ENCODE measurements at regions not wholly inside any gene's neighbourhood (a gene's known extent, or its start where the extent isn't known, plus 50 kb on each side); places are given as distances from the start of the nearest gene placed in this dataset.

DNA sequence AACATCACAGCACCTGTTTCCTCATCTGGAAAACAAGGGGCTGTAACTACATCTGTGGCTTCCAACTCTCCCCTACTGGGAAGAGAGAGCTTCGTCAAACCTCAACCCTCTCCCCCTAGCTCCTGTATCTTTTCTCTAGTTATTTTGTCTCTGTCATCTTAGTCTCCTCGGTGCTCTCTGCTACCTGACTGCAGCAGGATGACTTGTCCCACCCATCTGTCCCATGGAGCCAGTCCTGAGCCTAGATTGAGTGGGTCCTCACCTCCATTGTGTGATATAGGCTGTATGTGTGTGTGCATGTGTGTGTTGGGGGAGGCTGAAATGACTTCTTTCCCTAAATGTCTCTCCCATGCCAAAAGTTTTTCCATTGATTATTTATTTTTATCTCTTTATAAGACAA lies 177.3 kb downstream of the EMP1 start:
- TF ChIP-seq, protein P1, sequence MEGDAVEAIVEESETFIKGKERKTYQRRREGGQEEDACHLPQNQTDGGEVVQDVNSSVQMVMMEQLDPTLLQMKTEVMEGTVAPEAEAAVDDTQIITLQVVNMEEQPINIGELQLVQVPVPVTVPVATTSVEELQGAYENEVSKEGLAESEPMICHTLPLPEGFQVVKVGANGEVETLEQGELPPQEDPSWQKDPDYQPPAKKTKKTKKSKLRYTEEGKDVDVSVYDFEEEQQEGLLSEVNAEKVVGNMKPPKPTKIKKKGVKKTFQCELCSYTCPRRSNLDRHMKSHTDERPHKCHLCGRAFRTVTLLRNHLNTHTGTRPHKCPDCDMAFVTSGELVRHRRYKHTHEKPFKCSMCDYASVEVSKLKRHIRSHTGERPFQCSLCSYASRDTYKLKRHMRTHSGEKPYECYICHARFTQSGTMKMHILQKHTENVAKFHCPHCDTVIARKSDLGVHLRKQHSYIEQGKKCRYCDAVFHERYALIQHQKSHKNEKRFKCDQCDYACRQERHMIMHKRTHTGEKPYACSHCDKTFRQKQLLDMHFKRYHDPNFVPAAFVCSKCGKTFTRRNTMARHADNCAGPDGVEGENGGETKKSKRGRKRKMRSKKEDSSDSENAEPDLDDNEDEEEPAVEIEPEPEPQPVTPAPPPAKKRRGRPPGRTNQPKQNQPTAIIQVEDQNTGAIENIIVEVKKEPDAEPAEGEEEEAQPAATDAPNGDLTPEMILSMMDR (IDR thresholded peaks at IDR 0.05; ENCODE audit: control extremely low read depth, extremely low read depth, low read depth, missing control alignments): no peak
- DNase-seq (ENCODE audit: extremely low spot score): no peak
- ChIA-PET CTCF (interaction anchor here (1.4 to 4.0 kb wide), 2 partner anchors 12 to 32 kb away, joined by 6 to 27 read pairs; no protein-coding TSS in a partner anchor), POLR2A (no interaction called here)

DNA sequence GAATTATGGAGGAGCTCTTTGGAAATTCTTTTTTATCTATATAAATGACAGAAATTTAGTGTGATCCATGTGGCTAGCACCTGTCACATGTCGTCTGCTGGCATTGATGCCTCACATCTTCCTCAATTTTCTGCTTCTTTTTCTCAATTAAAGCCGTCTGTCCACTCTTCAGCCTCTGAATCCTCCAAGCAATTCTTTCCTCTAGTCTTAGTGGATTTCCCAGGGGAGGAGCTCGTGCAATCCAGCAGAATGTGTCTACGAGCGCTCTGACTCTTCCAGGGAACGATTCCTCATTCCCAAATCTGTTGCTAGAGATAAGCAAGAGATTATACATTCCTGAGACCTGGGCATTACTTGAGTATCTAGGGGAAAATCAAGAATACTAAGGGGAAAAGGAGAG lies 176.6 kb downstream of the EMP1 start:
- POLR2A ChIA-PET: no interaction called here
- TF ChIP-seq, protein P1 (IDR thresholded peaks at IDR 0.05; ENCODE audit: control extremely low read depth, extremely low read depth, low read depth, missing control alignments): no peak

DNA sequence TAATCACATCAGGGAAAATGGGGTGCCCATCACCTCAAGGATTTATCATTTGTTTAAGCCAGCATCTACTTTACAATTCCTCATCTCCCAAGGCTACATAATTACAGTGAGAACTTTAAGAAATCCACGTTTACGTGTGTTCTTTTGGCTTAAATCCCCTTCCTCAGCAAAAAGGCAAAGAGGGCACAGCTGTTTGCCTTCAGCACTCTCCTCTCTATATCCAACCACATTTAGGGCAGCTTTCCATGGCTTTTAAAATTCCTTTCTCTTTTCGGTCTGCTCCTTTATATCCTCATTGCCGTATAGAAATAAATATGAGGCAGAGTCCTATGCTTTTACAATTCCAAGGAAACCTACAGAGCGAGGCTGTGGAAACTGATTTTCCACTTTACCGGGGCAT lies 175.9 kb downstream of the EMP1 start:
- ChIA-PET CTCF (interaction anchor here (4.0 kb wide), 1 partner anchor 10 kb away, joined by 27 read pairs; no protein-coding TSS in a partner anchor), POLR2A (no interaction called here)
- no peak for DNase-seq (ENCODE audit: extremely low spot score)

More for the DNA sequence above, 176.6 kb downstream of the EMP1 start:
- CTCF ChIA-PET: interaction anchor here (1.4 to 4.0 kb wide), 2 partner anchors 11 to 33 kb away, joined by 6 to 27 read pairs; no protein-coding TSS in a partner anchor
- DNase-seq (ENCODE audit: extremely low spot score): no peak

DNA sequence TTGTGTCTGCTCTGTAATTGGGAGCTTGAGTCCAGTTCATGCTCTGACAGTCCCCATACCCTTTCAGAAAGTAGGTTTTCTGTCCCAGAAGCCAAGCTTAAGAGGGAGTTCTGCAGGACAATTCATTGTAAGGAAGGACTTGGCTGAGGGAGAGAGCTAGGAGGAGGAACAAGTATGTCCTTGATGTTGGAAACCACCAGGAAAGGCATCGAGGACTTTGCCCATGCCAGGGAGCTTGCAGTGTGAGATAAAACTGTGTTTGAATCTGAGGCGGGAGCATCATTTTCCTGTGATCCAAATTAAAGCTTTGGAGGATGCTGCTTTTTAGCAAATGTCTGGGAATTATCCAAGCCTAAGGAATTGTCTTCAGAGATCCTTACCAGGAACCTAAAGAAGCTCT lies 175.3 kb downstream of the EMP1 start:
- CTCF ChIA-PET: interaction anchor here (1.0 to 4.0 kb wide), 3 partner anchors 8 to 163 kb away, joined by 4 to 27 read pairs (median 6); no protein-coding TSS in a partner anchor
- TF ChIP-seq, protein P1 (IDR thresholded peaks at IDR 0.05; ENCODE audit: control extremely low read depth, extremely low read depth, low read depth, missing control alignments): no peak
- no peak for DNase-seq (ENCODE audit: extremely low spot score)
- POLR2A ChIA-PET: no interaction called here

More for the DNA sequence above, 175.9 kb downstream of the EMP1 start:
- TF ChIP-seq, protein P1 (IDR thresholded peaks at IDR 0.05; ENCODE audit: control extremely low read depth, extremely low read depth, low read depth, missing control alignments): no peak

DNA sequence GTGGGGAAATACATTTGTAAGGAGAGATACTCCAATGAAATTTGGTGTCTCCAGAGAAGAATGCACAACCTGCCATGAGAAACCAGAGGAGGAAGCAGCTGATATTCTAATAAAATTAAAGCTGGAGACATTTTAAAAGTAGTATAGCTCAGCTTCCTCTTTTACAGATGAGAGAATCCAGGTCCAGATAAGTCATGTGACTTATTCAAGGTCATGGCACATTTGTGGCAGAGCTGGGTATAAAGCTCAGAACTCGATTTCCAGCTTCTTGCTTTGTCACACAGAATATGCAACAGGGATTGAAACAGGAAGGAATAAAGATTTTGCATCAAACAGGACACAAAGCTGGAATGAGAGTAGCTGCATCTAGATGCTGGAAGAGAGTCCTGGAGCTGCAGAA lies 174.8 kb downstream of the EMP1 start:
- TF ChIP-seq, protein P1 (IDR thresholded peaks at IDR 0.05; ENCODE audit: control extremely low read depth, extremely low read depth, low read depth, missing control alignments): no peak
- ChIA-PET CTCF (interaction anchor here (1.0 to 4.0 kb wide), 3 partner anchors 9 to 164 kb away, joined by 4 to 27 read pairs (median 6); no protein-coding TSS in a partner anchor), POLR2A (no interaction called here)

DNA sequence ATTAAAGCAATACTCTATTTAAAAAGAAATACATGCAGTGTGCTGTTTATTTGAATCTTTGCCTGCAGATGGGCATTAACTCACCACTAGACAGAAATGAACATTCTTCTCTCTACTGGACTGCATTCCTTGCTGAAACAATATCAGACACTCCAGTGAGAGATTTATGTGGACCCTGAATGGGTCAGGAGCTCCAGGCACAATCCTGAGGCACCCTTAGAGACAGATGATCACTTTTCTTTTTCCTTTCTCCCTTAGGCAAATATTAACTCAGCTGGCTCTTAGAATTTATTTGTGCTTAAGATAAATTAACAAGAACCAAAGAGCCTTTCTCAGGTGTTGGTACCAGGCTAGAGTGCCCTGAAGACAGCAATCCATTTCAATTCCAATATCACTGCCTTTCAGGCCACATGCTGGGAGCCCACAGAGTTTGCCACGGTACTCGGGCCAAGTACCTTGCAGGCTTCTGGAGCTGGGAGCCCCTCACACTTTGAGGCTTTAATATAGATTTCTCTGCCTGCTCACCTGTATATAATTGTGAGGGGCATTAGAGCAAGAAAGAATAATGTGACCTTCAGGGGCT lies 173.0 kb downstream of the EMP1 start:
- DNase-seq (ENCODE audit: extremely low spot score): no peak
- POLR2A ChIA-PET: no interaction called here
- TF ChIP-seq, protein P1 (IDR thresholded peaks at IDR 0.05; ENCODE audit: control extremely low read depth, extremely low read depth, low read depth, missing control alignments): no peak
- CTCF ChIA-PET: interaction anchor here (0.7 to 1.6 kb wide), 4 partner anchors 12 to 798 kb away, joined by 3 read pairs; no protein-coding TSS in a partner anchor

More for the DNA sequence above, 174.8 kb downstream of the EMP1 start:
- no peak for DNase-seq (ENCODE audit: extremely low spot score)

Measured in GM10248 (cell line).